Activated naive CD4-positive, alpha-beta T cell treated with anti-CD3 and anti-CD28 coated beads for 36 hours (primary cell): ENCODE measurements at regions not wholly inside any gene's neighbourhood (a gene's known extent, or its start where the extent isn't known, plus 50 kb on each side); places are given as distances from the start of the nearest gene placed in this dataset.

ENCODE experiments used
- CTCF ChIA-PET: fragments of 350-600 bp; sonication (Branson Sonifier 250); formaldehyde crosslinking; loops from one replicate; lab custom pipeline; 2021; ENCODE audit warnings: antibody characterized with exemption; lab: Charles Lee
- DNase-seq: peaks from one replicate; pipeline ENCODE4 v3.0.0-alpha.2; 2020
- H3K27ac Mint-ChIP-seq: one replicate; pipeline ENCODE4 v1.8.0; 2021; ENCODE audit warnings: mild to moderate bottlenecking, mixed read lengths
- H3K27me3 Mint-ChIP-seq: one replicate; pipeline ENCODE4 v1.8.0; 2021; ENCODE audit warnings: low read depth, mixed read lengths
- H3K36me3 Mint-ChIP-seq: one replicate; pipeline ENCODE4 v1.8.0; 2021; ENCODE audit warnings: low read depth, mixed read lengths
- H3K4me1 Mint-ChIP-seq: one replicate; pipeline ENCODE4 v1.8.0; 2021; ENCODE audit warnings: low read depth, mixed read lengths
- H3K4me3 Mint-ChIP-seq: one replicate; pipeline ENCODE4 v1.8.0; 2021; ENCODE audit warnings: mild to moderate bottlenecking, moderate library complexity, mixed read lengths
- H3K9me3 Mint-ChIP-seq: one replicate; pipeline ENCODE4 v1.8.0; 2021; ENCODE audit warnings: mixed read lengths
- intact Hi-C: fragments of 100-400 bp; cut with micrococcal nuclease; formaldehyde crosslinking; loops from one replicate; pipeline ENCODE4 v1.15.1; 2023

- no peaks in the 10 kb centered on the region for H3K9me3 Mint-ChIP-seq
- CTCF ChIA-PET = no interaction called here
- DNase-seq = no peak
- intact Hi-C loops = no loop called here
- H3K36me3 Mint-ChIP-seq = no peaks in the 10 kb centered on the region
- no peak overlapping the region for H3K27ac Mint-ChIP-seq
- no peaks in the 10 kb centered on the region for H3K4me1 Mint-ChIP-seq
- no peak overlapping the region for H3K4me3 Mint-ChIP-seq
- peaks cover 13% of the 10 kb centered on the region for H3K27me3 Mint-ChIP-seq
Observed at GRCh38 chr5:74299833-74300232, 340.7 kb downstream of the ENC1 start.

GRCh38 chr5:74296685-74297408 is 343.7 kb downstream of the ENC1 start:
- Mint-ChIP-seq H3K27me3 (peaks cover 14% of the 10 kb centered on the region), H3K36me3 (no peaks in the 10 kb centered on the region), H3K9me3 (no peaks in the 10 kb centered on the region), H3K4me1 (no peaks in the 10 kb centered on the region), H3K4me3 (no peak overlapping the region), H3K27ac (no peak overlapping the region)
- DNase-seq = no peak
- intact Hi-C loops = no loop called here
- CTCF ChIA-PET = interaction anchor here (1.1 kb wide), 1 partner anchor 13 kb away, joined by 3 read pairs; no protein-coding TSS in a partner anchor

GRCh38 chr5:74295676-74296075 is 344.9 kb downstream of the ENC1 start:
- no peaks in the 10 kb centered on the region for H3K36me3 Mint-ChIP-seq
- intact Hi-C loops = no loop called here
- peaks cover 10% of the 10 kb centered on the region for H3K27me3 Mint-ChIP-seq
- DNase-seq = no peak
- H3K27ac Mint-ChIP-seq = no peak overlapping the region
- no peak overlapping the region for H3K4me3 Mint-ChIP-seq
- CTCF ChIA-PET = no interaction called here
- H3K4me1 Mint-ChIP-seq = no peaks in the 10 kb centered on the region
- H3K9me3 Mint-ChIP-seq = no peaks in the 10 kb centered on the region

GRCh38 chr5:74295141-74295540 is 345.4 kb downstream of the ENC1 start:
- Mint-ChIP-seq H3K4me3 (no peak overlapping the region), H3K9me3 (no peaks in the 10 kb centered on the region), H3K36me3 (no peaks in the 10 kb centered on the region), H3K27ac (no peak overlapping the region), H3K4me1 (no peaks in the 10 kb centered on the region), H3K27me3 (peaks cover 11% of the 10 kb centered on the region)
- CTCF ChIA-PET = no interaction called here
- no peak for DNase-seq
- intact Hi-C loops = no loop called here

- no peak overlapping the region for H3K27ac Mint-ChIP-seq
- intact Hi-C loops = no loop called here
- CTCF ChIA-PET = no interaction called here
Observed at GRCh38 chr5:74294231-74294705, 346.3 kb downstream of the ENC1 start.

GRCh38 chr5:74293182-74293581 is 347.3 kb downstream of the ENC1 start:
- CTCF ChIA-PET = no interaction called here
- intact Hi-C loops = no loop called here
- no peak overlapping the region for H3K4me3 Mint-ChIP-seq
- no peak for DNase-seq
- no peaks in the 10 kb centered on the region for H3K9me3 Mint-ChIP-seq
- no peaks in the 10 kb centered on the region for H3K36me3 Mint-ChIP-seq
- H3K4me1 Mint-ChIP-seq = no peaks in the 10 kb centered on the region
- peaks cover 14% of the 10 kb centered on the region for H3K27me3 Mint-ChIP-seq
- H3K27ac Mint-ChIP-seq = no peak overlapping the region

More at GRCh38 chr5:74294231-74294705, 346.3 kb downstream of the ENC1 start:
- Mint-ChIP-seq H3K4me1 (no peaks in the 10 kb centered on the region), H3K27me3 (peaks cover 12% of the 10 kb centered on the region), H3K36me3 (no peaks in the 10 kb centered on the region), H3K9me3 (no peaks in the 10 kb centered on the region), H3K4me3 (no peak overlapping the region)
- DNase-seq = no peak

- Mint-ChIP-seq H3K27me3 (peaks cover 14% of the 10 kb centered on the region), H3K9me3 (no peaks in the 10 kb centered on the region), H3K4me1 (no peaks in the 10 kb centered on the region), H3K36me3 (no peaks in the 10 kb centered on the region), H3K4me3 (no peak overlapping the region), H3K27ac (no peak overlapping the region)
- intact Hi-C loops = no loop called here
- CTCF ChIA-PET = no interaction called here
- DNase-seq = no peak
Observed at GRCh38 chr5:74290634-74291241, 349.8 kb downstream of the ENC1 start.

GRCh38 chr5:74289691-74290090 is 350.8 kb downstream of the ENC1 start:
- CTCF ChIA-PET = interaction anchor here (0.9 kb wide), 1 partner anchor 273 kb away, joined by 3 read pairs; no protein-coding TSS in a partner anchor
- Mint-ChIP-seq H3K4me1 (no peaks in the 10 kb centered on the region), H3K36me3 (no peaks in the 10 kb centered on the region), H3K9me3 (no peaks in the 10 kb centered on the region), H3K27ac (no peak overlapping the region), H3K4me3 (no peak overlapping the region), H3K27me3 (peaks cover 15% of the 10 kb centered on the region)
- intact Hi-C loops = no loop called here
- no peak for DNase-seq

GRCh38 chr5:74289238-74289637 is 351.3 kb downstream of the ENC1 start:
- H3K4me3 Mint-ChIP-seq = no peak overlapping the region
- no peak for DNase-seq
- no peaks in the 10 kb centered on the region for H3K4me1 Mint-ChIP-seq
- H3K9me3 Mint-ChIP-seq = no peaks in the 10 kb centered on the region
- CTCF ChIA-PET = interaction anchor here (0.9 kb wide), 1 partner anchor 273 kb away, joined by 3 read pairs; no protein-coding TSS in a partner anchor
- no peaks in the 10 kb centered on the region for H3K36me3 Mint-ChIP-seq
- H3K27ac Mint-ChIP-seq = no peak overlapping the region
- peaks cover 15% of the 10 kb centered on the region for H3K27me3 Mint-ChIP-seq
- intact Hi-C loops = no loop called here

GRCh38 chr5:74288448-74289108 is 351.9 kb downstream of the ENC1 start:
- no peak overlapping the region for H3K4me3 Mint-ChIP-seq
- H3K4me1 Mint-ChIP-seq = no peaks in the 10 kb centered on the region
- DNase-seq = no peak
- H3K27ac Mint-ChIP-seq = no peak overlapping the region
- H3K36me3 Mint-ChIP-seq = no peaks in the 10 kb centered on the region
- intact Hi-C loops = no loop called here
- CTCF ChIA-PET = no interaction called here
- H3K27me3 Mint-ChIP-seq = peaks cover 20% of the 10 kb centered on the region
- H3K9me3 Mint-ChIP-seq = no peaks in the 10 kb centered on the region

GRCh38 chr5:74288038-74288437 is 352.5 kb downstream of the ENC1 start:
- no peaks in the 10 kb centered on the region for H3K9me3 Mint-ChIP-seq
- H3K27ac Mint-ChIP-seq = no peak overlapping the region
- CTCF ChIA-PET = no interaction called here
- no peak for DNase-seq
- no peak overlapping the region for H3K4me3 Mint-ChIP-seq
- H3K27me3 Mint-ChIP-seq = peaks cover 19% of the 10 kb centered on the region
- H3K4me1 Mint-ChIP-seq = no peaks in the 10 kb centered on the region
- H3K36me3 Mint-ChIP-seq = no peaks in the 10 kb centered on the region
- intact Hi-C loops = no loop called here

GRCh38 chr5:74286734-74287695 is 353.5 kb downstream of the ENC1 start:
- H3K36me3 Mint-ChIP-seq = no peaks in the 10 kb centered on the region
- H3K4me3 Mint-ChIP-seq = no peak overlapping the region
- CTCF ChIA-PET = no interaction called here

More at GRCh38 chr5:74286734-74287695, 353.5 kb downstream of the ENC1 start:
- Mint-ChIP-seq H3K9me3 (no peaks in the 10 kb centered on the region), H3K27ac (no peak overlapping the region), H3K4me1 (no peaks in the 10 kb centered on the region), H3K27me3 (peaks cover 18% of the 10 kb centered on the region)
- no peak for DNase-seq
- intact Hi-C loops = no loop called here
